GM19238 (cell line): ENCODE measurements at regions not wholly inside any gene's neighbourhood (a gene's known extent, or its start where the extent isn't known, plus 50 kb on each side); places are given as distances from the start of the nearest gene placed in this dataset.
A peak's percentile ranks its signal among the peaks of the same experiment; 100 is the strongest.

Source experiments
- DNase-seq: peaks from one replicate; pipeline ENCODE4 v3.0.0; 2011; ENCODE audit warnings: low spot score; ENCODE audit not compliant: insufficient read length

DNA sequence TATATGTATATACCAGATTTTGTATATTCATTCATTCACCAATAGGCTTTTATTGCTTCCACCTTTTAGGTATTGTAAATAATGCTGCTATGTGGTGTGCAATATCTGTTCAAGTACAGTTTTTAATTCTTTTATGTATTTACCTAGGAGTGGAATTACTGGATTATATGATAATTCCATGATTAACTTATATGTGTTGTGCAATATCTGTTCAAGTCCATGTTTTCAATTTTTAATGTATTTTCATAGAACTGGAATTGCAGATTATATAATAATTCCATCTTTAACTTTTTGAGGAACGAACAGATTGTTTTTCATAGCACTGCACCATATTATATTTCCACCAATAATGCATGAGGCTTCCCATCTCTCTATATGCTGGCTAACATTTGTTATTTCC, 50.6 kb upstream of the L3MBTL4 start:
- DNase-seq = no peak

DNA sequence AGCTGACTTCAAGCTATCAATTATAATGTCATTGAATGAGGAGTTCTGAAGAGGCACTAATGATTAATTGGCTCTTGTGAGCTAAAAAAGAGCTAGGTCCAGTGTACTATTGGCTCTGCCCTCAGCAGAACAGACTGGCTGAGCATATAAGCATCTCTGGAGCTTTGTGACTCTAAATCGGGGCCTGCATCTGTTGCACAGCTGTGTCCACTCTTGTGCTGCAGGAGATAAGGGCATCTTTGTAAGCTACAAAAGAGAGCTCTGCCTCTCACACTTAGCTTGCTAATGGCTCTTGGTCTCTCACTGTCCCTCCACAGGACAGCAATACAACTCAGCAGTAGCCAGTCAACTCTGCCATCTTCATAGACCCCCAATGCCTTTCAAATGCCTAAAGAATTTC, 61.5 kb upstream of the L3MBTL4 start:
- DNase-seq = no peak

- no peak for DNase-seq
These were observed 62.2 kb upstream of the L3MBTL4 start for GRCh38 chr18:6476880-6477279.

DNA sequence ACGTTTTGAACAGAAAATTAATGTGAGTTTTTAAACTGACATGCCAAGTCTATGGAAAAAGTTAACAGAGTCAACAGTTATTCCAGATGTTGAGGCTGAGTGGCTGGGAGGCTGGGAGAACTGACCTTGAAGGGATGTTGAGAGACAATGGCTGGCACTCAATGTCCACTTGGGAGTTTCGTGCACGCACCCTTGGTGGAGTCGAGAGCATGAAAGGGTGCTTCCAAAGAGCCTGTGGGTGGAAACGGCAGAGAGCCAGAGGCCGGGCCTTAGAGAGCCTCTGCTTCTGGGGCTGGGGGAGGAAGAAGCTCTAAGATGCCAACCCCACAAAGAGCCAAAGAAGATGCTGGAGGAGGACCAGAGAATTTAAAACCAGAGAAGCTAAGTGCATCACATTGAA, 63.4 kb upstream of the L3MBTL4 start:
- no peak for DNase-seq

GRCh38 chr18:6479699-6480098, 65.0 kb upstream of the L3MBTL4 start:
- no peak for DNase-seq

DNA sequence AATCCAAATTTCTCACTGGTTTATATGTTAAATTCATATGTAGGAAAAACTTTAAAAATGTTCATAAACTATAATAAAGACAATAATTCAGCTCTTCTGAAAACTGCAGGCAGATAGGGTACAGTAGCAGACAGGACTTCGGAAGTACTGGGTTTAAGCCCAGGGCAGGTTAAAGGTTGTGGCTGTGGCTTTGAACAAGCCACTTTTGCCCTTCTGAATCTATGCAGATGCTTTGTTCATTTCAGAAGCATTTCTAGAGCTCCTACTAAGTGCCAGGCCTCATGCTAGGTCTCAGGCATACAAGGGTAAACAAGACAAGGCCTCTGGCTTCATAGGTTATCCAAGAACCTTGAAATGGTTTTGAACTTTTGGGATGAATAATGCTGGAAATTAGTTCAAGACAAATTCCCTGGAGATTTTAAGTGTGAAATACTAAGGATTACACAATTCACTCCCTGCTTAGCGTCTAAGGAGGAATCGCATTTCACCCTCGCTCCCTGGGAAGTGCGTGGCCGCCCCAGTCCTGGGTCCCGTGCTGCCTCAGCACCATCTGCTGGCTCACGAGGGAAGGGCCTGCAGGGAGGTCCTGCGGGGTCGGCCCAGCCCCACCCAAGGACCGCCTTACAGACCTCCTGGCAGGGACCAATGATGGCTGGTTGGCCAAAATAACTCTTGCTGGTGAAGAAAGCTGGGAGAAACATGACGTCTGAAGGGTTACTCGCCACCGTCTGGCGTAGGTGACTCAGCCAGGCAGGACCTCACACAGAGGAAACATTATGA, 67.7 kb upstream of the L3MBTL4 start:
- DNase-seq = peak; percentile 40

DNA sequence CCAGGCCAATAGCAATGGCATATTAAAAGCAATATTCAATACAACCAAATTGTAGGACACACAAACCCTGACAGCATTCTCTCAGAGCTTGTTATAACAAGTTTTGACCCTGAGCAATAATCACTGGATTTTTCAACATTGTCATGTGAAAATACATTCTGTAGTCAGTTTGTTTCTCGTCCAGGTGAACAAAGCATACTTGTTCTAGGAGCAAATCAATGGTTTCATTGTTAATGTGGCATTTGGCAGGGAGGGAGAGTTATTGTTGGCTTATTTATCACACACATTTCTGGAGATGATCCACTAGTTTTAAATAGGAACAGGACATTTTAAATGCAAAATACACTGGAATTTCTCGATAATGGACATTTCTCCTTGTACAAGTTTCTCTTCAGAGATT, 69.9 kb upstream of the L3MBTL4 start:
- DNase-seq = no peak

DNA sequence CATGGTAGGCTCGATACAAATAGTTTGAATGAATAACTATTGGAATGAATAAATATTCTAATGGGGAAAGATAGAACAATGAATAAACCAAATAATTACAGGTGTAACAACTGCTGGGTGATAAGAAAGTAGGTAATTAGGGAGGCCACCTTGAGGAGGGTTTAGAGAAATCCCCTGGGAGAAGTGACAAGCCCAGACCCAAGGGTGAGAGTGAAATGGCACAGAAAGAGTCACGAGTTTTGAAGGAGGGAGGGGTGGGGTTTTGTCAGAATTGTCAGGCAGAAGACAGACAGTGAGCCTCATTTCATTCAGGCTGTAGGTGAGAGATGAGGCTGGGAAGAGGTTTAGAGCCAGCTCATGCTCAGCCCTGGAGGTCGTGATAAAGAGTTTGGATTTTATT, 71.6 kb upstream of the L3MBTL4 start:
- DNase-seq = no peak

DNA sequence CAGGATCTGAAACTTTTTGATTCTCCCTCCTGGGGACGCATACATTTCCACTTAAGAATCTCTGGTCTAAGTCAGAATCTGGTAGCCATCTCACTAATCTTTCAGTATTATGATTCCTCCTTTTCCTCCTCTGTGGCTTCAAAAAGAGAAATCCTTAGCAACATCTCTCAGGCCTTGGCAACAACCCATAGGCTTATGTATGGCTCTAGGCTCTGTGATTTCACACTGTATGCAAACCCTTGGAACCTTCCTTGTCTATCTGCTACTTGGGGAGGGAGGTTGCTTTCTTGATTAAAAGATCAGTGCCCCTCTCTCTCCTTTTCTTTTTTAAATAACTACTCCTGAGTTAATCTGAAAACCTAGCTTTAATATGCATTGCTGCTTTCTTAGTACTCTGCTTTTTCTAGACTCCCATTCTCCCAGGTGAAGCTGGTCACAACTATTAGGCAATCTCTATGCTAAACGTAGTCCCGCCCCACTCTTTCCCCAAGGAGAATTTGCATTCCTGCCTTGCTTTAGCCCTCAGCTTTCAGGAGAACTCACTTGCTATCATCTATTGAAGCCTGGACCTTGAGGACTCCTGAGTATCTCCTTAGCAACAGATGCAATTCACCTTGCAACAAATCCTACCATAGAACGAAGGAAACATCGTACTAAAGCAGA, 72.2 kb upstream of the L3MBTL4 start:
- no peak for DNase-seq

DNA sequence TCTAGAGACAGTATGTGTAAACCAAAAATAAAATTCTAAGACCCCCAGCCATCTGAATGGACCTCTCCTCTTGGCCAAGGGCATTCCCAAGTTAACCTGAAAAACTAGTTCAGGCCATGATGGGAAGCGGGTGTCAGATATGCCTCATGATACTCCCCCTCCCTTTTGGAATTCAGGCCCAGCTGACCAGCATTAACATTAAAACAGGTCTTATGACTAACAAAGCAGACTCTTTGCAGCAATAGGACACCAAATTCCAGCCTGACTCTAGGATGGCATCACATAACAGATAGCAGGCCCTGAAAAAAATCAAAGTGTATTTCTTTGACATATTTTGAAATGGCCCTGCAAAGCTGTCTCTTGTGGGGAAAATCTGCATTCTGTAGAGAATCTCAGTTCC, 73.3 kb upstream of the L3MBTL4 start:
- no peak for DNase-seq

- DNase-seq = no peak
These were observed 74.2 kb upstream of the L3MBTL4 start for GRCh38 chr18:6488956-6489355.

GRCh38 chr18:6489977-6490376, 75.3 kb upstream of the L3MBTL4 start:
- DNase-seq = no peak

- no peak for DNase-seq
These were observed 78.5 kb upstream of the L3MBTL4 start for GRCh38 chr18:6493194-6493593.

GRCh38 chr18:6495536-6495935, 80.8 kb upstream of the L3MBTL4 start:
- DNase-seq = no peak

DNA sequence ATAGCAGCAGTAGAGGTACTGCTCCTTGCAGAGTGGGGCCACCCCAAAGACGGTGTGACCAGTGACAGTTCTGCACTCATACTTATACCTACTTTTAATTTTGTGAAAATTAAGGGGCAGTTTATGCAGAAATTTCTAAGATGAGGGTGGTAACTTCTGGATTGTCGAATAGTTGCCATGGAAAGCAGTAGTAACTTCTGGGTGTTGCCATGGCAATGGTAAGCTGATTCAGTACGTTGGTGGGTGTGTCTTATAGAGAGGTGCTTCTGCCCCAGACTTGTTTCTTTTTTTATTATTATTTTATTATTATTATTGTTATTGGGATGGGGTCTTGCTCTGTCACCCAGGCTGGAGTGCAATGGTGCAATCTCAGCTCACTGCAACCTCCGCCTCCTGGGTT, 82.8 kb upstream of the L3MBTL4 start:
- DNase-seq = no peak

GRCh38 chr18:6498289-6498856, 83.7 kb upstream of the L3MBTL4 start:
- DNase-seq = no peak

GRCh38 chr18:6504605-6505497, 90.1 kb upstream of the L3MBTL4 start:
- no peak for DNase-seq

- DNase-seq = no peak
These were observed 90.8 kb upstream of the L3MBTL4 start for GRCh38 chr18:6505498-6505875.

- DNase-seq = no peak
These were observed 94.7 kb upstream of the L3MBTL4 start for GRCh38 chr18:6509417-6509816.

GRCh38 chr18:6509832-6510231, 95.1 kb upstream of the L3MBTL4 start:
- no peak for DNase-seq

DNA sequence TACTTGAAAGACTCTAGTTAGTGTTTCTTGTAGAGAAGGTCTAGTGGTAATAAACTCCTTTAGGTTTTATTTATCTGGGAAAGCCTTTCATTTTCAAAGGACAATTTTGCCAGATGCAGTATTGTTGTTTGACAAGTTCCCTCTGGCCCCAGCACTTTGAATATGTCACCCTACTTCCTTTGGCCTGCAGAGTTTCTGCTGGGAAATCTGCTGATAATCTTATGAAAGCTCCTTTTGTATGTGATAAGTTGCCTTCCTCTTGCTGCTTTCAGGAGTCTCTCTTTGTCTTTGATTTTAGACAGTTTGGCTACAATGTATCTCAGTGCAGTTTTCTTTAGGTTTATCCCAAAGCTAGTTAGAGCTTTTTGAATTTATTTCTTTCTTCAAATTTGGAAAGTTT, 106.2 kb upstream of the L3MBTL4 start:
- DNase-seq = no peak
